Ureter (tissue), 1 donor: ENCODE measurements at regions not wholly inside any gene's neighbourhood (a gene's known extent, or its start where the extent isn't known, plus 50 kb on each side); places are given as distances from the start of the nearest gene placed in this dataset.
"Not testable (repeated sequence)": the region's sequence is repeated elsewhere in the genome, so short reads cannot be mapped to it uniquely, and the experiment has no call there.

Experiments used
- DNase-seq: peaks from one replicate; pipeline ENCODE4 v3.0.0-alpha.2; 2020; ENCODE audit warnings: low spot score
- donor health status: DM: yes; HTN: yes; CAD: no.

GRCh38 chr4:24209131-24209530 lies 319.3 kb upstream of the PPARGC1A start:
- DNase-seq = no peak

GRCh38 chr4:24208691-24209090 lies 318.8 kb upstream of the PPARGC1A start:
- no peak for DNase-seq

- DNase-seq = not testable (repeated sequence)
Measured at GRCh38 chr4:24204708-24205107, 314.9 kb upstream of the PPARGC1A start.

- no peak for DNase-seq
Measured at GRCh38 chr4:24203926-24204325, 314.1 kb upstream of the PPARGC1A start.

GRCh38 chr4:24202579-24202978 lies 312.7 kb upstream of the PPARGC1A start:
- DNase-seq = no peak

- no peak for DNase-seq
Measured at GRCh38 chr4:24197955-24198354, 308.1 kb upstream of the PPARGC1A start.

- DNase-seq = no peak
Measured at GRCh38 chr4:24196785-24197184, 306.9 kb upstream of the PPARGC1A start.

- DNase-seq = no peak
Measured at GRCh38 chr4:24195991-24196736, 306.3 kb upstream of the PPARGC1A start.

GRCh38 chr4:24192018-24192641 lies 302.3 kb upstream of the PPARGC1A start:
- DNase-seq = no peak

GRCh38 chr4:24190761-24191695 lies 301.2 kb upstream of the PPARGC1A start:
- no peak for DNase-seq

GRCh38 chr4:24188459-24188858 lies 298.6 kb upstream of the PPARGC1A start:
- DNase-seq = no peak

GRCh38 chr4:24186466-24186865 lies 296.6 kb upstream of the PPARGC1A start:
- DNase-seq = no peak

GRCh38 chr4:24181005-24181404 lies 291.2 kb upstream of the PPARGC1A start:
- no peak for DNase-seq

- no peak for DNase-seq
Measured at GRCh38 chr4:24180586-24180985, 290.7 kb upstream of the PPARGC1A start.

- DNase-seq = no peak
Measured at GRCh38 chr4:24179201-24179840, 289.5 kb upstream of the PPARGC1A start.

- DNase-seq = not testable (repeated sequence)
Measured at GRCh38 chr4:24177443-24177842, 287.6 kb upstream of the PPARGC1A start.

- no peak for DNase-seq
Measured at GRCh38 chr4:24175707-24176106, 285.9 kb upstream of the PPARGC1A start.

GRCh38 chr4:24174602-24175001 lies 284.8 kb upstream of the PPARGC1A start:
- no peak for DNase-seq

GRCh38 chr4:24172406-24172805 lies 282.6 kb upstream of the PPARGC1A start:
- DNase-seq = no peak

- no peak for DNase-seq
Measured at GRCh38 chr4:24169956-24170355, 280.1 kb upstream of the PPARGC1A start.

GRCh38 chr4:24168658-24169057 lies 278.8 kb upstream of the PPARGC1A start:
- no peak for DNase-seq

GRCh38 chr4:24166501-24166900 lies 276.7 kb upstream of the PPARGC1A start:
- DNase-seq = no peak
